K562 (cell line): ENCODE measurements at regions not wholly inside any gene's neighbourhood (a gene's known extent, or its start where the extent isn't known, plus 50 kb on each side); places are given as distances from the start of the nearest gene placed in this dataset.

Experiments used
- ATAC-seq: fragments of 200-7000 bp; cut with Tn5 transposase; 3 replicates; pipeline ENCODE4 v1.9.1; 2020; ENCODE audit warnings: moderate library complexity
- BruUV-seq: library from RNA; stranded (reverse); fragments of 400-500 nt; replicated peaks from 2 replicates; lab custom pipeline; 2021; lab: Mats Ljungman, UMichigan
- CTCF ChIA-PET: fragments of 300-600 bp; formaldehyde crosslinking; extraction: SDS; loops from one replicate; lab custom pipeline; 2021; ENCODE audit warnings: low intra/inter-chr PET ratio; lab: Yijun Ruan, JAX
- POLR2A ChIA-PET: fragments of 300-600, 350-650 bp; sonication (Branson Sonifier 250); formaldehyde crosslinking; extraction: SDS; loops from one replicate; lab custom pipeline; 2021; ENCODE audit warnings: antibody characterized with exemption, inconsistent platforms; lab: Yijun Ruan, JAX
- DNase-seq, 4 experiments: peaks; one replicate each; pipeline versions ENCODE4 v3.0.0 to v3.0.0-alpha.2; 2011 to 2018; ENCODE audit warnings: low spot score in 3 of 4, mixed read lengths in 3 of 4; ENCODE audit errors: extremely low read depth in 1 of 4
- FAIRE-seq: peaks from 2 replicates; lab custom pipeline; 2011; peaks lifted over from hg19 to GRCh38; lab: Jason Lieb, UNC
- H2AFZ ChIP-seq: 2 replicates; pipeline ENCODE4 v1.6.0; 2011; ENCODE audit warnings: low read depth, low read length, control low read depth, inconsistent platforms
- H3K27ac ChIP-seq: fragments of 200-600 bp; 3 replicates; pipeline ENCODE4 v1.8.0; 2011; ENCODE audit warnings: low read depth, mild to moderate bottlenecking, control low read depth, inconsistent platforms, low read length, moderate library complexity, mixed read lengths; ENCODE audit errors: extremely low read depth
- H3K27me3 ChIP-seq, 2 experiments: fragments of 300-600 bp in 1 of 2; 2 replicates in 1 of 2; 3 replicates in 1 of 2; pipeline versions ENCODE4 v1.6.0 to v1.8.0; 2011; ENCODE audit warnings: inconsistent platforms in 2 of 2, low read length in 2 of 2, mild to moderate bottlenecking in 1 of 2, mixed read lengths in 1 of 2, moderate library complexity in 1 of 2; ENCODE audit not compliant: control insufficient read depth in 2 of 2, insufficient read depth in 2 of 2
- H3K36me3 ChIP-seq: fragments of 300-600 bp; 3 replicates; pipeline ENCODE4 v1.8.0; 2011; ENCODE audit warnings: mild to moderate bottlenecking, low read length, inconsistent platforms; ENCODE audit not compliant: control insufficient read depth, insufficient read depth
- H3K4me1 ChIP-seq, 2 experiments: fragments of 200-600 bp in 1 of 2; replicated peaks in 1 of 2; 2 replicates in 1 of 2; 3 replicates in 1 of 2; pipeline versions ENCODE4 v1.5.1 to v1.8.0; 2011; ENCODE audit warnings: inconsistent platforms in 2 of 2, low read length in 2 of 2, mild to moderate bottlenecking in 1 of 2, mixed read lengths in 1 of 2, moderate library complexity in 1 of 2; ENCODE audit not compliant: control insufficient read depth in 2 of 2, insufficient read depth in 2 of 2
- H3K4me2 ChIP-seq: 2 replicates; pipeline ENCODE4 v1.6.1; 2011; ENCODE audit warnings: low read length, control low read depth, inconsistent platforms, mixed read lengths; ENCODE audit not compliant: insufficient read depth
- H3K4me3 ChIP-seq: fragments of 200-600 bp; sonication (generic), shearing (Covaris generic); 2 replicates; pipeline ENCODE4 v1.5.1; 2016; ENCODE audit warnings: control low read depth, inconsistent platforms
- H3K79me2 ChIP-seq: fragments of 200-600 bp; 3 replicates; pipeline ENCODE4 v1.8.0; 2011; ENCODE audit warnings: low read length, inconsistent platforms; ENCODE audit not compliant: control insufficient read depth, insufficient read depth
- H3K9ac ChIP-seq, 2 experiments: 2 replicates each; pipeline versions ENCODE4 v1.6.0 to v1.6.1; 2011; ENCODE audit warnings: low read depth in 2 of 2, low read length in 2 of 2, control low read depth in 1 of 2, inconsistent platforms in 1 of 2, mild to moderate bottlenecking in 1 of 2, mixed read lengths in 1 of 2; ENCODE audit not compliant: insufficient read depth in 1 of 2
- H3K9me1 ChIP-seq: one replicate; pipeline ENCODE4 v1.6.0; 2011; ENCODE audit warnings: inconsistent platforms, mild to moderate bottlenecking, low read length, moderate library complexity; ENCODE audit not compliant: control insufficient read depth, insufficient read depth
- H3K9me3 ChIP-seq: replicated peaks from 2 replicates; pipeline ENCODE4 v1.5.1; 2011; ENCODE audit warnings: low read depth, low read length, inconsistent platforms; ENCODE audit not compliant: control insufficient read depth, insufficient read depth
- H4K20me1 ChIP-seq: replicated peaks from 2 replicates; pipeline ENCODE4 v1.6.1; 2011; ENCODE audit warnings: low read length, inconsistent platforms, mixed read lengths; ENCODE audit not compliant: control insufficient read depth, insufficient read depth
- CEBPG ChIP-seq, 3 experiments: fragments of 200-800 bp in 1 of 3; sonication (Bioruptor generic) in 1 of 3; sonication (generic) in 1 of 3; formaldehyde crosslinking in 1 of 3; IDR thresholded peaks in 2 of 3; conservative IDR thresholded peaks in 1 of 3; 2 replicates each; pipeline versions ENCODE4 v1.6.1 to v1.8.0; 2016 to 2022; ENCODE audit warnings: missing compliant biosample characterization in 2 of 3, missing genetic modification characterization in 2 of 3, mild to moderate bottlenecking in 1 of 3, missing genetic modification reagents in 1 of 3
- CSDE1 ChIP-seq, 2 experiments: fragments of 450-650 bp; IDR thresholded peaks; 2 replicates each; pipeline ENCODE4 v1.6.1; 2016; ENCODE audit warnings: mild to moderate bottlenecking in 1 of 2
- ELF1 ChIP-seq: fragments of 200-800 bp; sonication (Bioruptor generic); IDR thresholded peaks from 2 replicates; pipeline ENCODE4 v1.6.1; 2016; ENCODE audit warnings: missing genetic modification characterization, missing compliant biosample characterization
- FIP1L1 ChIP-seq: fragments of 200-400 bp; formaldehyde crosslinking; IDR thresholded peaks from 2 replicates; pipeline ENCODE4 v1.6.1; 2018; ENCODE audit warnings: mild to moderate bottlenecking, low read depth, low read length; ENCODE audit not compliant: poor library complexity, severe bottlenecking
- FOXP1 ChIP-seq: sonication (generic); formaldehyde crosslinking; IDR thresholded peaks from 2 replicates; pipeline ENCODE4 v1.8.0; 2022; ENCODE audit warnings: mild to moderate bottlenecking, missing genetic modification reagents
- KHSRP ChIP-seq: fragments of 450-650 bp; IDR thresholded peaks from 2 replicates; pipeline ENCODE4 v1.6.1; 2017
- MAZ ChIP-seq, 2 experiments: fragments of 450-650 bp in 1 of 2; sonication (generic) in 1 of 2; formaldehyde crosslinking; IDR thresholded peaks in 1 of 2; conservative IDR thresholded peaks in 1 of 2; 2 replicates each; pipeline versions ENCODE4 v1.4.0 to v1.5.0; 2020; ENCODE audit warnings: mild to moderate bottlenecking in 1 of 2, missing genetic modification reagents in 1 of 2
- NCOR1 ChIP-seq: fragments of 450-650 bp; IDR thresholded peaks from 2 replicates; pipeline ENCODE4 v1.6.1; 2016; ENCODE audit warnings: mild to moderate bottlenecking, moderate library complexity
- NFXL1 ChIP-seq: fragments of 450-650 bp; formaldehyde crosslinking; IDR thresholded peaks from 2 replicates; pipeline ENCODE4 v1.4.0; 2021; ENCODE audit warnings: mild to moderate bottlenecking
- PPARD ChIP-seq: fragments of 250-450 bp; sonication (Bioruptor Pico); IDR thresholded peaks from 2 replicates; pipeline ENCODE4 v1.8.0; 2022; ENCODE audit warnings: inconsistent platforms, mild to moderate bottlenecking, moderate library complexity
- PTRF ChIP-seq: fragments of 450-650 bp; IDR thresholded peaks from 2 replicates; pipeline ENCODE4 v1.6.1; 2016; ENCODE audit warnings: mild to moderate bottlenecking, missing genetic modification characterization, missing compliant biosample characterization
- RUNX1 ChIP-seq: sonication (generic); IDR thresholded peaks from 2 replicates; pipeline ENCODE4 v1.6.1; 2016; ENCODE audit warnings: antibody characterized with exemption, low read depth
- SMAD2 ChIP-seq: fragments of 150-350 bp; IDR thresholded peaks from 2 replicates; pipeline ENCODE4 v1.6.1; 2014; ENCODE audit warnings: low read depth, mild to moderate bottlenecking, low read length
- SMC3 ChIP-seq: conservative IDR thresholded peaks from 2 replicates; pipeline ENCODE4 v1.6.1; 2011; ENCODE audit warnings: low read depth, low read length, improper control_type of control experiment; ENCODE audit not compliant: insufficient read depth
- WHSC1 ChIP-seq: IDR thresholded peaks from one replicate; pipeline ENCODE4 v1.6.1; 2012; ENCODE audit warnings: low read length, control low read depth, inconsistent platforms
- ZFP30 ChIP-seq: fragments of 250-450 bp; sonication (Bioruptor Pico); IDR thresholded peaks from 2 replicates; pipeline ENCODE4 v1.8.0; 2022; ENCODE audit warnings: moderate library complexity, mild to moderate bottlenecking, inconsistent platforms, borderline replicate concordance
- ZNF253 ChIP-seq: fragments of 250-450 bp; sonication (Bioruptor Pico); conservative IDR thresholded peaks from 2 replicates; pipeline ENCODE4 v1.6.1; 2021; ENCODE audit warnings: mild to moderate bottlenecking
- ZNF282 ChIP-seq: sonication (generic); formaldehyde crosslinking; IDR thresholded peaks from 2 replicates; pipeline ENCODE4 v1.8.1; 2023; ENCODE audit warnings: missing genetic modification reagents
- ZNF561 ChIP-seq: fragments of 450-650 bp; formaldehyde crosslinking; conservative IDR thresholded peaks from 2 replicates; pipeline ENCODE4 v1.4.0; 2020; ENCODE audit warnings: mild to moderate bottlenecking, moderate library complexity
- WGBS: fragments of 100-300 bp; shearing (Covaris generic); methylation state at CpG from one replicate; pipeline ENCODE4 v1.1.6; 2016; ENCODE audit warnings: low coverage, mixed read lengths; ENCODE audit not compliant: insufficient coverage; ENCODE audit errors: missing lambda C conversion rate; 5-methylcytosine and 5-hydroxymethylcytosine counted together
- in situ Hi-C: fragments of 300-500 bp; cut with MboI; formaldehyde crosslinking; loops from 4 replicates; pipeline ENCODE4 v1.15.0; 2018; ENCODE audit warnings: inconsistent platforms, mixed read lengths
- intact Hi-C: fragments of 100-400 bp; cut with micrococcal nuclease; formaldehyde crosslinking; loops from 2 replicates; pipeline ENCODE4 v1.14.2; 2022
- TF ChIP-seq, protein P1 (sequence below): conservative IDR thresholded peaks from 2 replicates; pipeline ENCODE4 v1.6.1; 2011; ENCODE audit warnings: low read depth, mild to moderate bottlenecking, low read length; ENCODE audit not compliant: control insufficient read depth
- TF ChIP-seq, protein P2 (sequence below): fragments of 450-650 bp; IDR thresholded peaks from 2 replicates; pipeline ENCODE4 v1.6.1; 2016; ENCODE audit warnings: low read depth, mild to moderate bottlenecking, moderate library complexity

DNA sequence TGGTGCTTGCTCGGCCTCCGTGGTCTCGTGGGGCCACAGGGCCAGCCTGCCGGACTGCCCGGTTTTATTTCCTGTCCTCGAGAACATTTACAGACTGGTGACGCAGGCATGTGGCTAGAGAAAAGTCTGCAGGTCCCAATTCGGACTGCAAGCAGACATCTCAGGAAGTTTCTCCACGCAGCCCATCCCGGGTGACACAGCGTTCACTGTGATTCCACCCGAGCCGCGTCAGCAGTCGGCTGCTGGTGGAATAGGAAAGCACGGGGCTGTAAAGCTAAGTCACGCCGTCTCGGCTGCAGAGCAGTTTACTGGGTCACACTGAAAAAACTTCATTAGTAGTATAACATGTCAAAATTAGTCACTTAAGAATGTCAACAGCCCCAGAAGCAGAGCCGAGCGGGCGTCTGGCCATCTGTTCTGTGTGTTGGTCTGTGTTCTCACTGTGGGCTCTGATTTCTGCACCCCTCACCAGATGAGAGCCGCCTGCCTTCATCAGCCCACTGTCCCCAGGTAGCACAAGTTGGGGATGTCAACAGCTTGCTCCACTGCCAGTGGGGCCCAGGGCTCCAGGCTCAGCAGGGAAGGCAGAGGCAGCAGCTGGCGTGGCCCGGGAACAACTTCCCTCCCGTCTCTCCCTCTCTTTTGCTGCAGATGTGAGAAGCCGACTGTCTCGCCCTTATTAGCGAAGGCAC, 363.7 kb downstream of the IRX2 start:
- WGBS = 0% methylated on average over 29 of the region's 29 CpGs
- POLR2A ChIA-PET = interaction anchor here (0.8 kb wide), 1 partner anchor 30 kb away, joined by 3 read pairs; no protein-coding TSS in a partner anchor
- H3K9ac ChIP-seq = no peak overlapping the region

DNA sequence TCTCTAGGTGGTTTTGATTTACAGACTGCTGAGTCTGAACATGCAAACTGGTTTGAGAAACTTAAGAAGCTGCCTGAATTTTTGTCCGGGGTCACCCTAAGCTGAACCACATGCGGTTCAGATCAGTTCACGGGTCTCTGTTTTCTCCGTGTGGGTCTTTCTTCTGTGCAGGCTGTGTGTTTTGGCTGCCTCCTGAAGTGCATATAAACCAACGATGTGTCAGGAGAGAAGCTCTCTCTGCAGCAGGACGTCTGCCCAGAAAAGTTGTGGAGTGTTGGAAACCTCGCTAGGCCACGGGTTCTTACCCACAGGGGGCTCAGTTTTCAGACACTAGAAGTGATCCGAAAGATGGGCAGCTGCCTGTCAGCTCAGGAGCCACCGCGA, 364.2 kb downstream of the IRX2 start:
- no peaks in the 10 kb centered on the region for H3K79me2 ChIP-seq
- POLR2A ChIA-PET = interaction anchor here (0.8 kb wide), 1 partner anchor 30 kb away, joined by 3 read pairs; no protein-coding TSS in a partner anchor
- intact Hi-C loops (no loop called here), in situ Hi-C loops (no loop called here)
- CTCF ChIA-PET = no interaction called here
- H3K36me3 ChIP-seq = no peaks in the 10 kb centered on the region
- H3K27ac ChIP-seq = no peak overlapping the region
- H2AFZ ChIP-seq = no peak overlapping the region
- H4K20me1 ChIP-seq = no peaks in the 10 kb centered on the region
- ATAC-seq (no peak), DNase-seq (no peak), FAIRE-seq (no peak)
- H3K4me1 ChIP-seq = no peaks in the 10 kb centered on the region
- H3K4me2 ChIP-seq = no peak overlapping the region
- peaks cover 20 to 62% of the 10 kb centered on the region in 2 experiments; a peak in 4 of 5 replicates for H3K27me3 ChIP-seq
- H3K9me1 ChIP-seq = no peaks in the 10 kb centered on the region
- H3K9me3 ChIP-seq = no peaks in the 10 kb centered on the region
- no peak overlapping the region for H3K4me3 ChIP-seq
- no TSS peak for BruUV-seq
- H3K9ac ChIP-seq = no peak overlapping the region
- 1% methylated on average over 11 of the region's 11 CpGs for WGBS
- no peak for TF ChIP-seq SMC3
- TF ChIP-seq, protein P1, sequence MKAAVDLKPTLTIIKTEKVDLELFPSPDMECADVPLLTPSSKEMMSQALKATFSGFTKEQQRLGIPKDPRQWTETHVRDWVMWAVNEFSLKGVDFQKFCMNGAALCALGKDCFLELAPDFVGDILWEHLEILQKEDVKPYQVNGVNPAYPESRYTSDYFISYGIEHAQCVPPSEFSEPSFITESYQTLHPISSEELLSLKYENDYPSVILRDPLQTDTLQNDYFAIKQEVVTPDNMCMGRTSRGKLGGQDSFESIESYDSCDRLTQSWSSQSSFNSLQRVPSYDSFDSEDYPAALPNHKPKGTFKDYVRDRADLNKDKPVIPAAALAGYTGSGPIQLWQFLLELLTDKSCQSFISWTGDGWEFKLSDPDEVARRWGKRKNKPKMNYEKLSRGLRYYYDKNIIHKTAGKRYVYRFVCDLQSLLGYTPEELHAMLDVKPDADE = no peak
- TF ChIP-seq CEBPG (CRISPR knock-in tag; IDR thresholded peaks at IDR 0.05) = no peak
- TF ChIP-seq CEBPG (tag; conservative IDR thresholded peaks at IDR 0.05 in 1 of 2, IDR thresholded peaks at IDR 0.05 in 1 of 2) = no peak
- no peak for TF ChIP-seq FOXP1 (CRISPR knock-in tag)
- no peak for TF ChIP-seq ZNF253 (CRISPR knock-in tag)
- TF ChIP-seq, protein P2, sequence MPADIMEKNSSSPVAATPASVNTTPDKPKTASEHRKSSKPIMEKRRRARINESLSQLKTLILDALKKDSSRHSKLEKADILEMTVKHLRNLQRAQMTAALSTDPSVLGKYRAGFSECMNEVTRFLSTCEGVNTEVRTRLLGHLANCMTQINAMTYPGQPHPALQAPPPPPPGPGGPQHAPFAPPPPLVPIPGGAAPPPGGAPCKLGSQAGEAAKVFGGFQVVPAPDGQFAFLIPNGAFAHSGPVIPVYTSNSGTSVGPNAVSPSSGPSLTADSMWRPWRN = no peak
- no peak for TF ChIP-seq CSDE1 (IDR thresholded peaks at IDR 0.05)
- no peak for TF ChIP-seq SMAD2
- no peak for TF ChIP-seq ZFP30
- TF ChIP-seq ZNF282 = no peak

More for the DNA sequence above, 363.7 kb downstream of the IRX2 start:
- Histone ChIP-seq H3K27ac (no peak overlapping the region), H3K79me2 (no peaks in the 10 kb centered on the region), H2AFZ (no peak overlapping the region), H3K27me3 (peaks cover 20 to 56% of the 10 kb centered on the region in 2 experiments; a peak in 4 of 5 replicates), H3K36me3 (no peaks in the 10 kb centered on the region), H3K9me1 (no peaks in the 10 kb centered on the region), H3K4me1 (no peaks in the 10 kb centered on the region), H3K9me3 (no peaks in the 10 kb centered on the region), H3K4me3 (no peak overlapping the region), H4K20me1 (no peaks in the 10 kb centered on the region), H3K4me2 (no peak overlapping the region)
- CTCF ChIA-PET = no interaction called here
- DNase-seq (no peak), ATAC-seq (no peak; the same call in 1 of the 3 replicates), FAIRE-seq (no peak)
- TF ChIP-seq MAZ (CRISPR knock-in tag; conservative IDR thresholded peaks at IDR 0.05 in 1 of 2, IDR thresholded peaks at IDR 0.05 in 1 of 2) (no peak), KHSRP (no peak), WHSC1 (no peak), FIP1L1 (no peak), NFXL1 (no peak), ZNF561 (CRISPR knock-in tag) (no peak), PPARD (CRISPR knock-in tag) (no peak), PTRF (tag) (no peak), NCOR1 (no peak), ELF1 (tag) (no peak), RUNX1 (no peak)
- no TSS peak for BruUV-seq
- in situ Hi-C loops (no loop called here), intact Hi-C loops (no loop called here)
